Amygdala (tissue), 56 donors: ENCODE measurements at regions not wholly inside any gene's neighbourhood (a gene's known extent, or its start where the extent isn't known, plus 50 kb on each side); places are given as distances from the start of the nearest gene placed in this dataset.

Experiments used
- DNase-seq, 56 donors: peaks; one replicate each; lab custom pipeline; 2025; lab: John Stamatoyannopoulos, UW

- DNase-seq = no peak
Observed at GRCh38 chr14:45727133-45727532, 474.1 kb upstream of the MIS18BP1 start.

- no peak for DNase-seq
Observed at GRCh38 chr14:45721472-45721871, 468.5 kb upstream of the MIS18BP1 start.

- DNase-seq = no peak
Observed at GRCh38 chr14:45716572-45716971, 463.6 kb upstream of the MIS18BP1 start.

GRCh38 chr14:45715946-45716345, 462.9 kb upstream of the MIS18BP1 start:
- DNase-seq = no peak

- no peak for DNase-seq
Observed at GRCh38 chr14:45709541-45709940, 456.5 kb upstream of the MIS18BP1 start.

GRCh38 chr14:45705940-45706534, 453.0 kb upstream of the MIS18BP1 start:
- no peak for DNase-seq

GRCh38 chr14:45699471-45699870, 446.5 kb upstream of the MIS18BP1 start:
- DNase-seq = no peak

- DNase-seq = no peak
Observed at GRCh38 chr14:45698462-45699134, 445.6 kb upstream of the MIS18BP1 start.

- no peak for DNase-seq
Observed at GRCh38 chr14:45686771-45687170, 433.8 kb upstream of the MIS18BP1 start.

GRCh38 chr14:45680531-45680930, 427.5 kb upstream of the MIS18BP1 start:
- no peak for DNase-seq

GRCh38 chr14:45679853-45680252, 426.9 kb upstream of the MIS18BP1 start:
- no peak for DNase-seq

GRCh38 chr14:45678163-45678562, 425.2 kb upstream of the MIS18BP1 start:
- no peak for DNase-seq

GRCh38 chr14:45673420-45673819, 420.4 kb upstream of the MIS18BP1 start:
- no peak for DNase-seq

- DNase-seq = no peak
Observed at GRCh38 chr14:45664668-45665356, 411.8 kb upstream of the MIS18BP1 start.

- no peak for DNase-seq
Observed at GRCh38 chr14:45658917-45659299, 405.9 kb upstream of the MIS18BP1 start.

- DNase-seq = no peak
Observed at GRCh38 chr14:45658226-45658916, 405.4 kb upstream of the MIS18BP1 start.

- no peak for DNase-seq
Observed at GRCh38 chr14:45651890-45652289, 398.9 kb upstream of the MIS18BP1 start.

- DNase-seq = no peak
Observed at GRCh38 chr14:45650754-45651153, 397.8 kb upstream of the MIS18BP1 start.

- no peak for DNase-seq
Observed at GRCh38 chr14:45649051-45649450, 396.0 kb upstream of the MIS18BP1 start.

GRCh38 chr14:45641541-45641940, 388.5 kb upstream of the MIS18BP1 start:
- no peak for DNase-seq
